Thyroid gland (tissue), 4 donors: ENCODE measurements at regions not wholly inside any gene's neighbourhood (a gene's known extent, or its start where the extent isn't known, plus 50 kb on each side); places are given as distances from the start of the nearest gene placed in this dataset.

Source experiments
- DNase-seq, 2 donors: peaks; one replicate each; pipeline ENCODE4 v3.0.0-alpha.2; 2019
- H3K27ac ChIP-seq, 3 donors: fragments of 200-600 bp; sonication (generic); 1 replicate in 2 of 3; 2 replicates in 1 of 3; pipeline ENCODE4 v1.5.1; 2016 to 2019; ENCODE audit warnings: mild to moderate bottlenecking in 1 of 3, moderate library complexity in 1 of 3
- H3K27me3 ChIP-seq: fragments of 200-600 bp; sonication (generic); one replicate; pipeline ENCODE4 v1.5.1; 2019
- H3K36me3 ChIP-seq, 2 donors: fragments of 200-600 bp; sonication (generic); one replicate each; pipeline ENCODE4 v1.5.1; 2016 to 2019
- H3K4me1 ChIP-seq, 2 donors: fragments of 200-600 bp; sonication (generic); one replicate each; pipeline ENCODE4 v1.5.1; 2017 to 2019
- H3K4me3 ChIP-seq, 3 donors: fragments of 200-600 bp; sonication (generic); replicated peaks in 1 of 3; 1 replicate in 2 of 3; 2 replicates in 1 of 3; pipeline ENCODE4 v1.5.1; 2016; ENCODE audit warnings: mild to moderate bottlenecking in 1 of 3
- H3K9me3 ChIP-seq: fragments of 200-600 bp; sonication (generic); one replicate; pipeline ENCODE4 v1.5.1; 2017
- CTCF ChIP-seq, 6 experiments: fragments of 200-600 bp in 3 of 6; fragments of 450-650 bp in 3 of 6; sonication (generic) in 3 of 6; IDR thresholded peaks; one replicate each; pipeline ENCODE4 v1.5.1; 2016 to 2019; ENCODE audit warnings: antibody characterized with exemption in 6 of 6, mild to moderate bottlenecking in 2 of 6, inconsistent platforms in 1 of 6, moderate library complexity in 1 of 6
- POLR2A ChIP-seq, 2 donors: fragments of 450-650 bp; IDR thresholded peaks; one replicate each; pipeline ENCODE4 v1.6.1; 2017; ENCODE audit warnings: antibody characterized with exemption in 2 of 2, mild to moderate bottlenecking in 2 of 2, moderate library complexity in 1 of 2
- WGBS, 2 donors: methylation state at CpG; one replicate each; pipeline ENCODE4 v1.1.5; 2017; 5-methylcytosine and 5-hydroxymethylcytosine counted together
- intact Hi-C: fragments of 100-400 bp; cut with DNase I; formaldehyde crosslinking; loops from one replicate; pipeline ENCODE4 v1.15.1; 2023

- no peaks in the 10 kb centered on the region for H3K36me3 ChIP-seq
- H3K27me3 ChIP-seq, result no peaks in the 10 kb centered on the region
- intact Hi-C loops, result no loop called here
- DNase-seq, result no peak
- no peaks in the 10 kb centered on the region for H3K4me1 ChIP-seq
- no peak overlapping the region for H3K4me3 ChIP-seq
- TF ChIP-seq POLR2A (IDR thresholded peaks at IDR 0.05) (no peak), CTCF (IDR thresholded peaks at IDR 0.05) (no peak)
- no peak overlapping the region for H3K27ac ChIP-seq
- H3K9me3 ChIP-seq, result no peaks in the 10 kb centered on the region
Observed at GRCh38 chr11:16494918-16495691, 138.8 kb upstream of the SOX6 start.

GRCh38 chr11:16484434-16484833 is 128.1 kb upstream of the SOX6 start:
- no peaks in the 10 kb centered on the region for H3K4me1 ChIP-seq
- H3K4me3 ChIP-seq, result no peak overlapping the region
- H3K9me3 ChIP-seq, result no peaks in the 10 kb centered on the region
- H3K27me3 ChIP-seq, result no peaks in the 10 kb centered on the region
- WGBS, 2 donors, result 77 to 85% methylated on average over 7 of the region's 7 CpGs
- intact Hi-C loops, result no loop called here
- no peak for TF ChIP-seq CTCF (IDR thresholded peaks at IDR 0.05)
- TF ChIP-seq POLR2A (IDR thresholded peaks at IDR 0.05), result no peak
- no peak overlapping the region for H3K27ac ChIP-seq
- no peak for DNase-seq
- no peaks in the 10 kb centered on the region for H3K36me3 ChIP-seq

GRCh38 chr11:16474659-16475058 is 118.3 kb upstream of the SOX6 start:
- H3K27me3 ChIP-seq, result no peaks in the 10 kb centered on the region
- H3K36me3 ChIP-seq, result no peaks in the 10 kb centered on the region
- 83 to 88% methylated on average over 2 of the region's 2 CpGs for WGBS, 2 donors
- intact Hi-C loops, result no loop called here
- H3K27ac ChIP-seq, result no peak overlapping the region
- no peak for DNase-seq
- H3K9me3 ChIP-seq, result no peaks in the 10 kb centered on the region
- peaks cover 1 to 9% of the 10 kb centered on the region in 2 donors for H3K4me1 ChIP-seq
- H3K4me3 ChIP-seq, result no peak overlapping the region
- TF ChIP-seq CTCF (IDR thresholded peaks at IDR 0.05), result no peak
- no peak for TF ChIP-seq POLR2A (IDR thresholded peaks at IDR 0.05)

- H3K4me1 ChIP-seq, result peaks cover 7 to 9% of the 10 kb centered on the region in 2 donors
- no peak overlapping the region for H3K4me3 ChIP-seq
- H3K9me3 ChIP-seq, result no peaks in the 10 kb centered on the region
- no peak for DNase-seq
- intact Hi-C loops, result no loop called here
- H3K27ac ChIP-seq, result no peak overlapping the region
- no peaks in the 10 kb centered on the region for H3K27me3 ChIP-seq
- TF ChIP-seq POLR2A (IDR thresholded peaks at IDR 0.05) (no peak), CTCF (IDR thresholded peaks at IDR 0.05) (no peak)
- 79 to 82% methylated on average over 2 of the region's 2 CpGs for WGBS, 2 donors
- no peaks in the 10 kb centered on the region for H3K36me3 ChIP-seq
Observed at GRCh38 chr11:16469968-16470367, 113.6 kb upstream of the SOX6 start.

- TF ChIP-seq POLR2A (IDR thresholded peaks at IDR 0.05), result no peak
- no peak for TF ChIP-seq CTCF (IDR thresholded peaks at IDR 0.05)
- 80 to 81% methylated on average over 5 of the region's 5 CpGs for WGBS, 2 donors
- Histone ChIP-seq H3K4me1 (peaks cover 7 to 9% of the 10 kb centered on the region in 2 donors), H3K27me3 (no peaks in the 10 kb centered on the region), H3K9me3 (no peaks in the 10 kb centered on the region), H3K27ac (no peak overlapping the region), H3K4me3 (no peak overlapping the region), H3K36me3 (no peaks in the 10 kb centered on the region)
- intact Hi-C loops, result no loop called here
- no peak for DNase-seq
Observed at GRCh38 chr11:16468735-16469453, 112.5 kb upstream of the SOX6 start.
